HG03045 (cell line): ENCODE measurements at regions not wholly inside any gene's neighbourhood (a gene's known extent, or its start where the extent isn't known, plus 50 kb on each side); places are given as distances from the start of the nearest gene placed in this dataset.

Source experiments
- ATAC-seq: cut with Tn5 transposase; IDR thresholded peaks from one replicate; pipeline ENCODE4 v1.9.1; 2021; ENCODE audit warnings: mild to moderate bottlenecking, moderate library complexity; ENCODE audit not compliant: unreplicated experiment

DNA sequence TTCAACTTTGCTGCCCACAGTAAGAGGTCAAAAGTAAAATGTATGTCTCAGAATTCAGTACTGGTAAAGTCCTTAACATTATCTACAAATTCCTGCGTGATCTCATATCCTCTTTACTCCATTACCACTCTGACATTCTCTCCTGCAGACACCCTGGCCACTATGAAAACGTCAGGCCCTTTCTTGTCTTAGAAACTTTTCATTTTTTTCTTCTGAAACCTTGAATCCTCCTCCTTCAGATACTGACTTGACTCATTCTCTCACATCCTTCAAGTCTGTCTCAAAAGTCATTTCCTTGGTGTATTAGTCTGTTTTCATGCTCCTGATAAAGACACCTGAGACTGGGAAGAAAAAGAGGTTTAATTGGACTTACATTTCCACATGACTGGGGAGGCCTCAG, 262.3 kb downstream of the POU4F1 start:
- ATAC-seq, result peak; percentile 78

GRCh38 chr13:78339927-78340326, 263.4 kb downstream of the POU4F1 start:
- ATAC-seq, result no peak

DNA sequence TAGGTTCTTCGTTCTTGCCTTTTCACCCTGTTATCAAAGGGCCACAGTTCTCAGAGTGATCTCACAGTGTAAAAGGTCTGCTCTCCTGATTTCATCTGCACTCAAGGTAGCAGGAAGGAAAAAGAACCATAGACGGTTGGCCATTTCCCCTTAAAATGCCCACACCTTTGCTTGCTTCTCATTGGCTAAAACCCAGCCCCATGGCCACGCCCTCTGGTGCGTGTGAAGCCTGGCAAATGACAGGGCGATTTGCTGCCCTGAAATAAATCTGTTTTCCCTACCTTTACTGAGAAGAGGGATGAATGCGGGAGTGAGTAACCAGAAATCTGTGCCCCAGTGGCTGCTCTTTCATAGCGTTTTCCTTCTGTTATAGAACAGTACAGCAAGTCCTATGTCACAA, 269.3 kb downstream of the POU4F1 start:
- ATAC-seq, result no peak

DNA sequence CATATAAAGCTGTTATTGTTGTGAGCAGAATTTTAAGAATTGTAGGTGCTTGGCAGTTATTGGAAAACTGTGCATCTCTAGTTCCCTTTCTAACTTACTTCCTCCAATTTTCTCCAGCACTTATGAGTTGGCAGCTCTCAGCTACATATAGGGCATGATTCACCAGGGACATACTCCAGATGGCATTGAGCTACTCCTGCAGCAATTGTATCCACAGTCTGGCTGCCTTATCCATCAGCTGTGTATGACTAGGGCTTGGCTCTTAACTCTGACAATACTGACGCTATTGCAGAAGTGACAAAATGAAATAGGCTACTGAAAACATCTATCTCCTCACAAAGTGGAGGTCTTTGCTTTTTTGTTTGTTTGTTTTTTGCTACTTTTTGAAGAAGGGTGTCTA, 276.7 kb downstream of the POU4F1 start:
- no peak for ATAC-seq

- no peak for ATAC-seq
These were observed 277.8 kb downstream of the POU4F1 start for GRCh38 chr13:78325585-78325984.

DNA sequence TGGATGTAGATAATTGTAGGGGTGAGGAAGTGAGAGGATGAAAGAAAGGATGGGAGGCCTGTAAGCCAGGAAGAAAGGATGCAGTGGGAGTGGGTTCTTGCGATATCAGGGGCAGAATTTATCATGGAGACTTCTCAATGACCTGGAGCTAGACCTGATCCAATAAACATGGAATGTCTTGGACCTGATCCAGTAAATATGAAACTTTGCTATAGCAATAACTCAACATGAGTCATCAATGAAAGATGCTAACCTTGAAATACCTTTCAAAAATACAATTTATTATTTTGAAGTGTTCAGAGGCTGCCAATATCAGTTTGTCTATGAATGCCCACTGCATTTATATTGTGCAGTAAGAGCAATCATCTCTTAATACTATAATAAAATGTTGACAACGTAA, 279.5 kb downstream of the POU4F1 start:
- no peak for ATAC-seq

GRCh38 chr13:78323040-78323439, 280.3 kb downstream of the POU4F1 start:
- no peak for ATAC-seq

GRCh38 chr13:78319101-78319627, 284.2 kb downstream of the POU4F1 start:
- no peak for ATAC-seq

- ATAC-seq, result no peak
These were observed 286.3 kb downstream of the POU4F1 start for GRCh38 chr13:78317030-78317429.

GRCh38 chr13:78309497-78310180, 293.7 kb downstream of the POU4F1 start:
- peak; percentile 71 for ATAC-seq

DNA sequence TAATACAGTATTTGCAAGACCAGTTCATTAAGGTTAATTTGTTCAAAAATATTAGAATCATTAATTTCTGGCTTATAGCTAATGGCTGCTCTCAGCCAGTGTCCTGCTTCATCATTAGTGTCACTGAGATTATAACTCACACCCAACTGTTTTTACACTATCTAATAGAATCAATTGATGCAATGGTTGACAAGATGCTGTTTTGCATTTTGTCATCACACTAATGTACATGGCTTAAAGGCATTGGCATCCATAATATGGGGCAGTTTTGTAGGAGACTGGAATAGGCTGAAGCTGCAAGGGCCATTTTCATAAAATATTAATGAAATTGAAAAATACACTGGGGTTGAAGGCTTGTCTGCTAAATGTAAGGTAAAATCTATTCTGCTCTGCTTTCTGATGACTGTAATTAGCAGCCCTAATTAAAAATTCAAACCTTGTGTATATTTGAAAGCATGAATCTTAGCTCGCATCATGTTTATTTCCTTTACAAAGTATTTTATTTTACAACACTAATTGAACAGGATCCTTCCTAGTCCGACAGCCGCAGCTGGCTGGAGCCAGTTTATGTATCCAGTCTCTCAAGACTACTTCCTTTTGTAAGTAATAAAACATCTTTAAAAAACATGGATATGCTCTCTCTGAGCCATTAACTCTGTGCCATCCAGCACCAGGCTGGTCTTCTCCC, 296.7 kb downstream of the POU4F1 start:
- ATAC-seq, result no peak

- ATAC-seq, result no peak
These were observed 298.2 kb downstream of the POU4F1 start for GRCh38 chr13:78305171-78305570.

DNA sequence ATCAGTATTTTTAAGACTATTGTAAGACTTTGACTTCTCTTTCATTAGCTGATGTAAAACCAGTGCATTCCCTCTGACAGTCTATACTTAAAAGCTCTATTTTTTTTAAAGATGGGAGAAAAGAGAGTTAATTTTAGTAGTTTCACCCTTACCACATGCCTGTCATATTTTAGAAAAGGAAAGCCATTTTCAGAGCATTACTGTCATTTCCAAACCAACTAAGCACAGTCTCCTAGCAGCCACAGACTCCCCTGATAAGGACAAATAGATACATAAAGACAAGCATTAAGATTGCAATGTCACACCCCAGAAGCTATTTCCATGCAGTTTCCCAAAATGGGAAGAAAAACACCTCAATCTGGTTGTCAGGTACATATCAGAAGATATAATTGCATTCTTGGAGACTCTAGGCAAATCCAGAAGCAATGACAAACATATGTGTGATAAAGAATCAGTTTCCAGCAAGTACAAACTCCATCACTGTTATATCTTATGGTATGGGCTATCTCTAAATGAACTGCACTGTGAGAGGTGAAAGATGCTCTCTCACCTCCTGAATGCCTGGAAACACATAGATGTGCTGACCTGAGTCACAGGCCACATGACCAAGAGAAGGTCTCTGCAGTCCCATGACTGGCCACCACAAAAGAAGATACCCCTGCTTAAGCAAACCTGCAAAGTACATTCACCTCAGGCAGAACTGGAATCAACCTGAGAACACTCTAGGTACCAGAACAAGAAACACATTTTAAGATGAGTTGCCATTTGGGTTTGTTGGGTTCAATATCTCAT, 303.3 kb downstream of the POU4F1 start:
- peak; percentile 67 for ATAC-seq

- no peak for ATAC-seq
These were observed 304.7 kb downstream of the POU4F1 start for GRCh38 chr13:78298657-78299056.

DNA sequence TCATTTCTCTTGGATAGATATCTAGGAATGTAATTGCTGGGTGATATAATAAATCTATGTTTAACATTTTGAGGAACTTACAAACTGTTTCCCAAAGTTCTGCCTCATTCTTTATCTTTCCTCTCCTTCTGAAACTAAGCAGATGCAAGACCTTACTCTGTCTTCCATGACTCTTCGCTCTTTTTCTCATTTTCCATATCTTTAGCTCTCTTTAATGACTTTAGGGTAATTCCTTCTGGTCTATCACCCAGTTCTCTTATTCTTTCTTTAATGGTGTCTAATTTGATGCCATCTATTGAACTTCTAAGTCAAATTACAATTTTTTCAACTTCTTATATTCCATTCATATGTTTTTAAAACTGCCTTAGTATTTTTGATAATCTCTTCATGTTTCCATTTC, 316.6 kb downstream of the POU4F1 start:
- no peak for ATAC-seq

DNA sequence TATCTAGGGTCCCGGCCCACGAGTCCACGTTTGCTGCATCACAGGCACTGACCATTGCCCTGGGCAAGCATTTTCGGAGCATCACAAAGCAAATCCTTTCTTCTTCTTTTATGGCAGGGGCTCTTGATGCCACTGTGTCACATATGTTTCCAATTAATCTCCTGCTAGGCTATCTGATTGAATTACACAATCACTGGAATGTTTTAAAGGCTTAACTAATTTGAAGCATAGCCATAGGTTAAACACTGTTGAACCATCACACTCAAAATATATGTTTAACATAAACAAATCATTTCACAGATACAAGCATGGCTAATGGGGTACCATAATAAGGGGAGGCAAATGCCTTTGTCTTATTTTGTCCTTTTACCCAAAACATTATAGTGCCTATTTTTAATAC, 338.3 kb downstream of the POU4F1 start:
- ATAC-seq, result no peak

DNA sequence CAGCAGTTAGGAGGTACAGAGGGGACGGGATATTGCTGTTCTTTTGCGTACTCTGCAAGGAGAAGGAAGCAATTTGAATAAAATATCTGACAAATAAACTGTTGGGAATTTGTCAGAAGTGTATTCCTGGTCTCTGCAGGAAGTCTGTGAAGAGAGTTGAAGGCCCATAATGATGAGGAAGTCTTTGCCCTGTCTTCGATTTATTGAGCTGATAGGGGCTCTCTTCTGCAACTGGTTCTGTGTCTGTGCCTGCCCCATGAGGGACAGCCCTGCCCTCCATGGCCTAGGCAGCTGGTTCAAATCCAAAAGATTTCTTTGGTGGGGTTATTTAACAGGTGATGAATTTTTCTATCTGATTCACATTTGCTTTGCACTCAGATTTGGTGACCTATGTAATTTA, 339.7 kb upstream of the EDNRB start:
- ATAC-seq, result no peak

- no peak for ATAC-seq
These were observed 337.9 kb upstream of the EDNRB start for GRCh38 chr13:78256484-78256883.

DNA sequence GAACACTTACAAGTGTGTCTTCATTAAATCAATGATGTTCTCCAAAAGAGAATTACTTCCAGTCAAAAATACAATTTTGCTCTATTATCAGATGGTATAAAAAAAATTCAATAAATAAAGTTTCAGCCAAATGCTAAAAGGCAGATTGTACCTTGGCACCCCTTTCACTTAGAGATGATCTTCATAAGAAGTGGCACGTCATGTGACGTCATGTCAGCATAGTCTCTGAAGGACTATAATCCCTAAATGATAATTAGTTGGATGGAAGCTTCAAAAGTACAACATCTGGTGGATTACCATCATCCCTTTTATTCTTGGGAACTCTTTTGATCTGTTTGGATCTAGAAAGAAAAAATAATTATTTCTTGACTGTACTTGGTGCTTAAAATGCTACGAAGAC, 335.5 kb upstream of the EDNRB start:
- ATAC-seq, result no peak

- no peak for ATAC-seq
These were observed 328.7 kb upstream of the EDNRB start for GRCh38 chr13:78247362-78247761.

GRCh38 chr13:78241278-78241919, 322.8 kb upstream of the EDNRB start:
- ATAC-seq, result no peak
